Right renal cortex interstitium (tissue), 3 donors: ENCODE measurements at regions not wholly inside any gene's neighbourhood (a gene's known extent, or its start where the extent isn't known, plus 50 kb on each side); places are given as distances from the start of the nearest gene placed in this dataset.

Source experiments
- DNase-seq, 3 donors: peaks; one replicate each; pipeline ENCODE4 v3.0.0-alpha.2; 2013; ENCODE audit warnings: low read depth in 3 of 3, low spot score in 2 of 3

DNA sequence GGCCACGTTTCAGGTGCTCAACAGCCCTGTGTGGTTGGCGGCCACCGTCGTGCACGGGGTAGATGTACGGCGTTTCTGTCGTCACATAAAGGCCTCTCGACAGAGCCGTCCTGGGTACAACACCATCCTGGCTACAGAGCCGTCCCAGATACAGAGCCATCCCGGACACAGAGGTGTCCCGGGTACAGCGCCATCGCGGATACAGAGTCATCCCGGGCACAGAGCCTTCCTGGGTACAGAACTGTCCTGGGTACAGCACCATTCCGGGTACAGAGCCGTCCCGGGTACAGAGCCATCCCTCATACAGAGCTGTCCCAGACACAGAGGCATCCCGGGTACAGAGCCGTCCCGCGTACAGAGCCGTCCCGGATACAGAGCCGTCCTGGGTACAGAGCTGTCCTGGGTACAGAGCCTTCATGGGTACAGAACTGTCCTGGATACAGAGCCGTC lies 222.7 kb upstream of the SOX1 start:
- no peak for DNase-seq

DNA sequence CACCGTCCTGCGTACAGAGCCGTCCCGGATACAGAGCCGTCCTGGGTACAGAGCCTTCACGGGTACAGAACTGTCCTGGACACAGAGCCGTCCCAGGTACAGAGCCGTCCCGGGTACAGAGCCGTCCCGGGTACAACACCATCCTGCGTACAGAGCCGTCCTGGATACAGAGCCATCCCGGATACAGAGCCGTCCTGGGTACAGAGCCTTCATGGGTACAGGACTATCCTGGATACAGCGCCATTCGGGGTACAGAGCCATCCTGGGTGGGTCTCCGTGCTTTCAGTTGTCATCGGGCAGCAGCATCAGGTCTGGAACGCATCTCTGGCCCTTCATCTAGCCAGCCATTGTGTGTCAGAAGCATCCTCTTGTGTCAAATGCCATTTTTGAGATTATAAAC lies 222.3 kb upstream of the SOX1 start:
- DNase-seq, result no peak

DNA sequence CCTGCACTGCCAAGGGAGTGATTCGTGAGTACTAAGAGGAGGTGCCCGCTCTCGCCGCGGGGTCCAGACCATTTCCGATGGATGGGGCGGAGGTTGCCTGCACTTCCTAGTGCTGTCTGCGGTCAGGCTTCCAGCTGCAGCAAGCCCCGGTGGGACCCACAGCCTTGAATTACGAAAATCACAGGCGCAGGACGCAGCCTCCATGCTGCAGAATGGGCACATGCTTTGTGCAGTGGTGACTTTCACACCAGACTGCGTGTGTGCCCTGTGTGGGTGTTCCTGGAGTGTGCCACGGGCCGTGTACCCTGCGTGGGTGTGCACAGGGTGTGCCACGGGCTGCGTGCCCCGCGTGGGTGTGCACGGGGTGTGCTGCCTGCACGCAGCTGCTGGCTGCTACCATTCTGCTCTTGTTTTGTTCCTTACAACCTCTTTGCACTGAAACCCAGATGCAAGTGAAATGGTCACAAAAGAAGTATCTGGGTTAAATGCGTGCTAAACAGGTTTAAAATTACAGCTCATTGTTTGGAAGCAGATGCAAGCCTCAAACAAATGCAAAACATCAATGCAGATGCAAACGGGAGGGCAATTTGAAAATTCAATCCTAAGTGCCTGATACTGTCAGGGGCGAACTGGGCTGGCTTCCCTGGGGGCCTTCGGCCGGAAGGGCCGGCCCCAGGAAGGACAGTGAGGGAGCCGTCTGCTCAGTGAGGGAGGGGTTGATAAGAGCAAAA lies 221.2 kb upstream of the SOX1 start:
- no peak for DNase-seq

DNA sequence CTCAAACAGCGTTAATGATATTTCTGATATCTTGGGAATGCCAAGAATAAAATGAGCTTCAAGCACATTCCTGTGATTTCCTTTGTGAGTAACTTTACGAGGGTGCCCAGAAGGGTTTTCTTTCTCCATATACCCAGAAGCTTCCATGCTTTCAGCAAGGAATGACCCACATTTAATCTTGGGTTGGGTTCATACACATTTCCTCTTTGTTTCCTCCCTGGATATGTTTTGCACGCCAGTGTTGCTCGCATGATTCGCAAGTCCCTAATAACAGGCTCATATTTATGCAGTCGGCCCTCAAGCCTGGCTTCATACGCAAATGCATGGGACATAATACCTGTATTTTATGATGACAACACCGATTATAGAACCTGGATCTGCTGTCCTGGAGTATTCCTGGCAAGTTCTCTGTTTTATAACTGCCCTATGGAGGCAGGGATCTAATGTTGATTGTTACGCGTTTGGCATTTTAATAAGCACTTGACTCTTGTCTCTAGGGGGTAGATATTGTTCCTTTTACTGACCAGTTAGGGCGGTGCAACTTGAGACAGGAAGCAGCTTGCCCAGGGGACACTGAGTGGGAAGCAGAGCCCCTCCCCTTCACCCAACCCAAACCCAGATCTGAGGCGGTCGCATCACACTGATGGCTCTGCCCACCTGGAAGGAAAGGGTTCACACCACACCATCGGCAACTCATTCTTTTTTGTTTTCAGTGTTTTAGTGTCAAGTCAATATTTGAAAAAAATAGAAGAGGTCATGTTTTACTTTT lies 220.4 kb upstream of the SOX1 start:
- DNase-seq, result no peak

DNA sequence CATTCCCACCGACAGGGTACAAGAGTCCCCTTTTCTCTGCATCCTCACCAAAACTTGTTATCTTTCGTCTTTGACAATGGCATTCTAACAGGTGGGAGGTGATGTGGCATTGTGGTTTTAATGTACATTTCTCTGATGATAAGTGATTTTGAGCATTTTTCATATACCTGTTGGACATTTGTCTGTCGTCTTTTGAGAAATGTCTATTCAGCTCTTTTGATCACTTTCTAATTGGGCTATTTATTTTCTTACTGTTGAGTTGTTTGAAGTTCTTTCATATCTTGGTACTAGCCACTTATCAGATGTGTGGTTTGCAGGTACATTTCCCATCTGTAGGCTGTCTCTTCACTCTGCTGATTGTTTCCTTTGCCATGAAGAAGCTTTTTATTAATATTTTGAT lies 219.0 kb upstream of the SOX1 start:
- DNase-seq, result no peak

DNA sequence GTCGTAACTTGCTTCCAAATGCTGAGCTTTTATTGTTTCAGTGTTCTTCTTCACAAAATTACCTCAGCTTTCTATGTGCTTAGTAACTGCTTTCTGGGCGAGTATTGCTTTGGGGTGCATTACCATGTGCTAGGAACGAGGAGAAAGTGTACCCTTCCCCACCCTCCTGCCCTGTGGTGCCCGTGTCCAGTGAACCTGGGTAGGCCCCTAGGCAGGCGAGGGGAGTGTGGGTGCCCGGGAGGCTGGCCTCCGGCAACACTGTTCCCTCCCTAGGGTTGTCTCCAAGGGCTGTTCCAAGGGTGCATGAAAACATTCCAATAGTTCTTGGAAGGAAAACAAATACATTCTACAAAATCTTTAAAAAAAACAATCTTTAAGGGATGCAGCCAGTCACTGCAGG lies 216.5 kb upstream of the SOX1 start:
- DNase-seq, result no peak

DNA sequence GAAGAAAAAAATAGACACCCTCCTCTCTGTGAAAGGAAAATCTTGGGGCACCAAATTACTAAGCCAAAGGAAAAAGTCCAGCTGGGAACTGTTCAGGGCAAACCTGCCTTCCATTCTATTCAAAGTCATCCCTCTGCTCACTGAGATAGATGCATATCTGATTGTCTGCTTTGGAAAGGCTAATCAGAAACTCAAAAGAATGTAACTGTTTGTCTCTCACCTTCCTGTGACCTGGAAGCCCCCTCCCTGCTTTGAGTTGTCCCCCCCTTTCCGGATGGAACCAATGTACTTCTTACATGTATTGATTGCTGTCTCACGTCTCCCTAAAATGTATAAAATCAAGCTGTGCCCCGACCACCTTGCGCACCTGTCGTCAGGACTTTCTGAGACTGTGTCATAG lies 216.0 kb upstream of the SOX1 start:
- no peak for DNase-seq

DNA sequence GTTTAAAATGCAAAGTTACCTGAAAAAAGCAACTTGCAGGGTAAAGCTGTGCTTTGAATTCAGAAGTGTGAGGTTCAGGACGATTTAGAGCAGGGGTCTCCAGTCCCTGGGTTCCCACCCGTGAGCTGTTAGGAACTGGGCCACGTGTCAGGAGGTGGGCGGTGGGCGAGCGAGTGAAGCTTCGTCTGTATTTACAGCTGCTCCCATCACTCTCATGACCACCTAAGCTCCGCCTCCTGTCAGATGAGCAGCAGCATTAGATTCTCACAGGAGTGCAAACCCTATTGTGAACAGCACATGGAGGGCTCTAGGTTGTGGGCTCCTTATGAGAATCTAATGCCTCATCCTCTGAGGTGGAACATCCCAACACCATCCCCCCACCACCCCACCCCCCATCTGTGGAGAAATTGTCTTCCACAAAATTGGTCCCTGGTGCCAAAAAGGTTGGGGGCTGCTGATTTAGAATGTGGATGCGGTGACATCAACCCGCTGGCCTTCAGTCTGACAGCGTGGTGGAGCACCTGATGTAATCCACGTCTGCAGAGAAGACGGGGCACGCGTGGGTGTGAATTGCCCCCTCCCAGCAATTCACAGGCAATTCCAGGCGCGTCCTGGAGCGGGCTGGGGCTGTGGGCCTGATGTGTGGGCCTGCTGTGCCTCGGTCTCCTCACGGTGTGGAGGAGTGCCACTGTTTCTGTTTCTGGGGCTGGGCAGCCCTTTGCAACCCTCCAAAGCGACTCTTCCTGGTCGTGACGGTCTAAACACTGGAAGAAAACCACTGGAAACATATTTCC lies 214.0 kb upstream of the SOX1 start:
- DNase-seq, result no peak

DNA sequence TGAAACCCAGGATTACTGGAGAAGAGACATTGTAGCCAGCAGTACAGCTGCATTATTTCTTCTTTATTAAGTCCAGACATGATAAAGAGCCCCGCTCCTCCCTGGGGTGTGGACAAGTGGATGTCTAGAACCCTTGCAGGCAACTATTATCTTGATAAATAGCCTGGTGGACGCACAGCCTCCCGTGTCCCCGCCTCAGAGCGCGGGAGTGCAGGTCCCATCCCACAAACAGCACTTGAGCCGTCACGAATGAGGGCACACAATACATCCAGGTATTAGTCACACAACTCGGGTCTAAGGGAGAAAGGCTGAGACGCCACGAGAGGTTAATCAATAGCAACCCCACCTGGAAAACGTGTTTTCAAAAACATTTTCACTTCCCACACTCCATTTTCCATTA lies 213.2 kb upstream of the SOX1 start:
- peak in 2 of 3 donors; percentile 29 to 51 for DNase-seq

DNA sequence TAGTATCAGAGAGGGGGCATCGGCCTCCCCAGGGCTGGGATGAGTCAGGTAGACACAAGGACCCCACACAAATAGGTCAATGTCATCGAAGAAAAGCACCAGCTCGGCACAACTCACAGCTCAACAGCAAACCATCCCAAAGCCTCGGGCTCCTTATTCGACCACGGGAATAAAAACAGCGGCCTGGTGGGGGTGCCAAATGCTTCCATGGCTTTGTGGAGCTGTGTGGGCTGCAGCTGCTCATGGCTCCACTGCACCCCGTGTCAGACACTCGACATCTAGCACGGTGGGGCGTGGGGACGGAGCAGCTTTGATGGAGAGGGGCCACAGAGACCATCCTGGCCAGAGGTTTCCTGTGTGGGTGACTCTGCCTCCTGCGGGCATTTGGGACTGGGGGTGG lies 212.5 kb upstream of the SOX1 start:
- no peak for DNase-seq

DNA sequence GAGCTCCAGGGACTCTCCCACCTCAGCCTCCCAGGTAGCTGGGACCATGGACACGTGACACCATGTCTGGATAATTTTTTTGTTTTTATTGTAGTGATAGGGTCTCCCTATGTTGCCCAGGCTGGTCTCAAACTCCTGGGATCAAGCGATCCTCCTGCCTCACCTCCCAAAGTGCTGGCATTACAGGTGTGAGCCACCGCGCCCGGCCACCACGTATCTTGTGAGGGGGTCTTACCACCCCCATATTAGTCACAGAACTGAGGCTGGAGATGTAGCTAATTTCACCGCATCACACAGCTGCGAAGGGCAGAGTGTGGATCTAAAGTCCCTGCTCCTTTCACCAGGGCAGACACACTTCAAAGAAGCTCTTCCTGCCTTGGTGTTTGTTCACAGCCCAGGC lies 211.8 kb upstream of the SOX1 start:
- no peak for DNase-seq

DNA sequence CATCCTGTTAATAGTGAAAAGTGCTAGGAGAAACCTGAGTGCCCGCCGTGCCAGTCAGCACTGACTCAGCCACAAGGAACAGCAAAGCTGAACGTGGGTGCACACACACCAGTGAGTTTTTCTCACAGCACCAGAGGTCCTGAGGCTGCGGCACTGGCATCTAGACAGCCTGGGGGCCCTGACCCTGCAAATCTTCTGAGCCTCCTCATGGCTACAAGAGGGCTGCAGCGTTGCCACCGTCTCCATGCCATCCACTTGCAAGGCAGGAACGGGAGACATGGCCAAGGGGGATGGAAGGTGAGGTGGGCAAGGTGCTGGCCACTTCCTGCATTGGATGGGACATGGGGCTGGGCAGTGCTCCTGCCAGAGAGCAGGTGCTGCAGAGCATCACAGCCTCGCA lies 211.2 kb upstream of the SOX1 start:
- no peak for DNase-seq

DNA sequence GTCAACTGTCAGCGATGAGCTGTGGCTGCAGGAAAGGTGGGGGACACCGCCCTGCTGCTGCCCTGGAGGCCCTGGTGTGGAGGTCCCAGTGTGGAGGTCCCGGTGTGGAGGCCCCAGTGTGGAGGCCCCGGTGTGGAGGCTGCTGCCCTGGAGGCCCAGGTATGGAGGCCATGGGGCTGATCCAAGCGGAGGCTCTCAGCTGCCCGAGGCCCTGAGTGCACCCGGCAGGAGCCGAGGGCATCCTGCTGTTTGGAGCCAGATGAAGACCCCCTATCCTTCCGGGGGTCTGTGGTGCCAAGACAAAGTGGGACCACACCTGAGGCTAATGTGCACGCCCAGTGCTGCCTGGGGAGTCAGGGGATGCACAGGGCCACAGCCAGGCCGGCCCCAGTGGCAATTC lies 210.4 kb upstream of the SOX1 start:
- DNase-seq, result no peak

DNA sequence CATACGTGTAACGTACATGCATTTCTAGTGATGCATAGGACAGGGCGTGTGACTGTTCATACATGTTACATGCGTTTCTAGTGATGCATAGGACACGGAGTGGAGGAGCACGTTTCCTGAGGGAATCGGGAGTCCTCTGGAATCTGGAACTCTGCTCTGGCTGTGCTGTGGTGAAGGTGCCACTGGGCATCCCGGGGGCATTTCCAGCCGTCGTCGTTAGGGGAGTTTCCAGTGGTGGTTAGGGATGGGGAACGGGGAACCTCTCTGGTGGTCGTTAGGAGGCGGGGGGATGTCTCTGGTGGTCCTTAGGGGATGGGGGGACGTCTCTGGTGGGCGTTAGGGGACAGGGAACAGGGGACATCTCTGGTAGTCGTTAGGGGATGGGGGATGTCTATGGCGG lies 209.6 kb upstream of the SOX1 start:
- no peak for DNase-seq

DNA sequence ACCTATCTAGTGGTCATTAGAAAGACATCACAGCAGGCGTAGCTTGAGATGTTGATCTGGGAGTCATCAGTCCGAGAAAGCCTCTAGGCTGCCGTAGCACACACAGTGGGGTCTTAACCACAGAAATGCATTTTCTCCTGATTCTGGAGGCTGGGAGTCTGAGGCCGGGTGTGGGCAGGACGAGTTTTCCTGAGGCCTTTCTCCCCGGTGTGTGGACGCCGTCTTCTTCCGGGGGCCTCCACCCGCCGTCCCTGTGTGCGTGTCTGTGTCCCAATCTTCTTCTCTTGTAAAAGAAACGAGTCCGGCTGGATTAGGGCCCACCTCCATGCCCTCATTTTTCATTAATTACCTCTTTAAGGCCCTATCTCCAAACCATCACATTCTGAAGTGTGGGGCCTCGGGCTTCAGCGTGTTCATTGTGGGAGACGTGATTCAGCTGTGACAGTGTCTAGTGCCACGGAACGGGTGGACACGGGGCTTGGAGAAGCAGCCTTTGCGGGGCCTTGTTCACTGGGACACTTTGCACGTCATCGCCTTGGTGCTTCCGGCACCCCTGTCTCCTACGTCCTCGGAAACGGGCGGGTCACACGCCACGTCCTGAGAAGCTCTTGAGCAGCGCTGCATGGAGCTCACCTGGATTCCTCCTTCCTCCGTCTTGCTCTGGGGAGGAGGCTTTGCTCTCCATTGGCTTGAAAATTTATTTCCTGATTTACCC lies 208.9 kb upstream of the SOX1 start:
- no peak for DNase-seq

DNA sequence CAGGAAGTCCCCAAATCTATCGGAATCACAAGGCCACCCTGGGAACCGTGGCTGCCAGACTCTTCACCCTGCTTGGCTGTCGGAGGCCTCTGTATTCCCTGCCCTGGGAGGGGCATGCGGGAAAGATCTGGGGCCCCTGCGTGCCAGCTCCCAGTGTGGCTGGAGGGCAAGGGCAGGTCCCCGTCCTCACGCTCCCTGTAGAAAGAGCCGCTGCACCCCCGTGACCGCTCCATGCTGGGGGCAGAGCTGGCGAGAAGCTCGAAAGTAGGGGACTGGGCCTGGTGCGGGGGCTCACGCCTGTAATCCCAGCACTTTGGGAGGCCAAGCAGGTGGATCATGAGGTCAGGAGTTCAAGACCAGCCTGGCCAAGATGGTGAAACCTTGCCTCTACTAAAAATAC lies 208.4 kb upstream of the SOX1 start:
- DNase-seq, result no peak

DNA sequence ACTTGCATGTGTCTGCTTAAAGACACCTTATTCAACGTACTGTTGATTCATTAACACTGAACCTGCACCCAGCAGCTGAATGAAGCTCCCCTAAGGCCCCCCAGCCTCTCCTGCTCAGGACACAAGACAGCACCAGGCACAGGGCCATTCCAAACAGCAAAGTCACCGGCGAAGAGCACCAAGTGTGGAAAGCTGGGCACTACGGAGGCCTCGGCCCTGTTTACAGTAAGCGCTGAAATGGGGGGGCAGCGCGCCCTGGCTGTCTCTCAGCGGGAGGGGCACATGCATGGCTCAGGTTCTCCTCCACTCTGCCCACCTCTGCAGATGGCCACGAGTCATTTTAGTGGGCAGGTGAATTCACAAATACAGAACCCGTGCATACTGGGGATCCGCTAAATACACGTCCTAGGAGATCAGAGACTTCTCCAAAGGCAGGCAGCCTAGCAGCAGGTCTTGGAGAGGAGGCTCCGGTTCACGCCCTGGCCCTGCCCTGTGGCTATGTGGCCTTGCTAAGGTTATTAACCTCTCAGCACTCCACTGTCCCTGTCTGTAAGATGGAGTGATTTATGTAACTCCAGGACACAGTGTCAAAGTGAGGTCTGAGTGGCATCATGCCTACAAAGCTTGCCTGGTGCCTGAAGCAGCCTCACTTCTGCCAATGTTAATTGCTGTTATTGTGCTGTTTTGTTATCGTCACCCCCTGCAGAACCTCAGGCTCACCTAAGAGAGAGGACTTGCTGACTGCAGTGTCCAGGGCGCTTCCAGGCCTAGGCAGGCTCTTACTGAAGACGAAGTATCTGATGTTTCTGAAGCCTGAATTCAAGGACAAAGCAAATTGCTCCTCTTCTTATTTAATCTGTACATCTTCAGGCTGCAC lies 207.4 kb upstream of the SOX1 start:
- DNase-seq, result no peak

DNA sequence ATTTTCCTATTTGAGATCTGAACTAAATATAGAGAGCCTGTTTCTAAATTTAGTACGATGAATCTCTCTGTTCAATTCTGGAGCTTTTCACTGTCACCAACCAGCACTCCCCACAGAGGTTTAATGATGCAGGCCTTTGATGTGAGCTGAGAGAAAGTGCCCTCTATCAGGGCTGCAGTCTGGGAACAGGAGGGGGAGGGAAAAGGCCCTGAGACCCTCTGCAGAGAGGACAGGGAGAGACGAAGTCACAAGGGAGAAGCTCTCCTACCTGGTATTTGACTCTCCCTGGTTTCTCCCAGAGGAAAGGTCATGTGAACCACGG lies 206.8 kb upstream of the SOX1 start:
- no peak for DNase-seq

DNA sequence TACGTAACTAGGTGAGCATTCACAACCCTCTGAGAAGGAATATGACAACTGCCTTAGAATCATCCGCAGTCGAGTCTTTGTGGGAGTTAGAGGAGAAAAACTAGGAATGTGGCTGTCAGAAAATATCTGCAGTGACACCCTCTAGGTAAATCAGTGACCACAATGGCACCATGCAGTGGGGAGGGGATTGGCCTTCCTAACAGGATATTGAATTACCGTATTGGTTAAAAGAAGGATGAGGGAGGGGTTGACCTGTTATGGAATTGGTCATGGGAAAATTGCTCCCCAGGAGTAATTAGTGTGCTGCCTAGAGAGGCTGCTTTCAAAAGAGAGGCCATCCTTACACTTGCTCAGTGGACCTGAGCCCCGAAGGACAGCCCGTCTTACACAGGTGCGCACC lies 205.6 kb upstream of the SOX1 start:
- no peak for DNase-seq

DNA sequence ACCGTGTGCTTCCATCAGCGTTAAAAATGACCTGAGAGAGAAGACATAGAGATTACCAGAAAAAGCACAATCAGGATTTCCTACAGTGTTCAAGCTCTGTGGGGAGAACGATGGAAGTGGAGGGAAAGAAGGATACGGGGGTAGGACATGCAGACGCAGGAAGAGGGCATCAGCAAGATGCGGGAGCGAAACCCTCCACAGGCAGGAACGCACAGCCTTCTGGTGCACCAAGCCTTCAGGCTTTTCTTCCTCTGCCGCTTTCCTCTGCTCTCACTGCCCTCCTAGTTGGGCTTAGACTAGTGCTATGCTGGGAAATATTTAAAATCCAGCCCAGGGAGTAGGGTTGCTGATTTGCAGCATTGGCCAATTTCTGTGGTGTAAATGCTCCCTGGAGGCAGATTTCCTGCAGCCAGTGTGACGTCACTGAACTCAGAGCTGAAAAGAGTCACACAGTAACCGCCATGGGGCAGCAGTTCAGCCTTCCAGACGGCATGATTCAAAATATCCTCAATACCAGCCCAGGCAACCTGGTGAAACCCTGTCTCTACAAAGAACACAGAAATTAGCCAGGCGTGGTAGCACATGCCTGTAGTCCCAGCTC lies 205.1 kb upstream of the SOX1 start:
- DNase-seq, result no peak
